NOMO-1 treated with dmso at 0.1 percent for 144 hours (cell line): ENCODE measurements at regions not wholly inside any gene's neighbourhood (a gene's known extent, or its start where the extent isn't known, plus 50 kb on each side); places are given as distances from the start of the nearest gene placed in this dataset.

Experiments used
- DNase-seq: peaks from one replicate; lab custom pipeline; 2025; ENCODE audit not compliant: unreplicated experiment; lab: John Stamatoyannopoulos, UW

DNA sequence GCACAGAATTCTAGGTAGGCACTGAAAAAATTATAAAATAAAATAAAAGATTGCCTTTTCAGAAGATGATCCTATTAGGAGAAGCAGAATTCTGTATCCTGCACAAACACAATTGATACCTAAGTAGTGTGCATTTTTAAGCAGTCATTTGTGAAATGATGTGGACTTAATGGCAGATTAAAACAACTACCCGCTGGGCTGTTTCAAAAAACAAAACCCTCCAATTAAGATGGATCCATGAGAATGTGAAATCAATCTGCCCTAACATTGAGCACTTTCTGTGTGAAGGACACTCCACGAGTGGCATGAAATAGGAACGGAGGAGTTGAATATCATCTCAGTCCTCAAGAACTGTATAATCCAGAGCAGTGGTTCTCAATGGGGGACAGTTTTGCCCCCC, 1012.8 kb upstream of the EEF2KMT start:
- DNase-seq: no peak

- no peak for DNase-seq
Observed at GRCh38 chr16:6106061-6106460, 1008.5 kb upstream of the EEF2KMT start.

GRCh38 chr16:6105115-6105514, 1007.5 kb upstream of the EEF2KMT start:
- no peak for DNase-seq

- no peak for DNase-seq
Observed at GRCh38 chr16:6104428-6104827, 1006.8 kb upstream of the EEF2KMT start.

GRCh38 chr16:6103561-6103960, 1006.0 kb upstream of the EEF2KMT start:
- DNase-seq: no peak

DNA sequence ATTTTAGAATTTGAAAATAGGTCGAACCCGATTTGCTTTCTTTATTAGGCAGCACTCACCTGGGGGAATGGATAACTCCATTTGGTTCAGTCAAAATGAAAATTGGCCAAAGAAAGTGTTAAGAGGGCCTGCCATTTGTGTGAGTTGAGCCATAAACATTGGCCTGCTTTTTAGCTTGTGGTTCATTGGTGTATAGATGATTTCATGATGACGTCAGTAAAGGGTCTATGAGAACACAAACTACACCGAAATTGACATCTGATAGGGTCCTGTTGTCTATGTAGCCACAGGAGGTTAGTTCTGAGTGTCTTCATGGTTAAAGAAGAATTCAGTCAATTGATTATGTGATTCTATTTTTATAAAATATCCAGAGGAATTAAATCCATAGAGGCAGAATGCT, 1001.5 kb upstream of the EEF2KMT start:
- no peak for DNase-seq

GRCh38 chr16:6096931-6097670, 999.5 kb upstream of the EEF2KMT start:
- DNase-seq: no peak

GRCh38 chr16:6095414-6095813, 997.8 kb upstream of the EEF2KMT start:
- no peak for DNase-seq

DNA sequence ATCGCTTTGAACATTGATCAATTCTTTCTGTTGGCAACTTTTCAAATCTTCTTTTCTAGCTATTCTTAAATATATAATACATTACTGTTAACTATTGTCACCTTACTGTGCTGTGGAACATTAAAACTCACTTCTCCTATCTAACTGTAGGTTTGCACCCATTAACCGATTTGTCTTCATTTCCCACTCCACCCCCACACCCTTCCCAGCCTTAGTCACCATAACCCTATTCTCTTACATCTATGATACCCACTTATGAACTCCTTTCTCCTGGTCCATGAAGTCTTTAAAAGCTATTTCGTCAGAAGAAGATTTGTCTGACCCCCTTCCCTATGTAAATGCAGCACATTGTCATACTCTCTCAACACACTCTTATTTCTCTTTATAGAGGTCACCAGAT, 993.4 kb upstream of the EEF2KMT start:
- no peak for DNase-seq

DNA sequence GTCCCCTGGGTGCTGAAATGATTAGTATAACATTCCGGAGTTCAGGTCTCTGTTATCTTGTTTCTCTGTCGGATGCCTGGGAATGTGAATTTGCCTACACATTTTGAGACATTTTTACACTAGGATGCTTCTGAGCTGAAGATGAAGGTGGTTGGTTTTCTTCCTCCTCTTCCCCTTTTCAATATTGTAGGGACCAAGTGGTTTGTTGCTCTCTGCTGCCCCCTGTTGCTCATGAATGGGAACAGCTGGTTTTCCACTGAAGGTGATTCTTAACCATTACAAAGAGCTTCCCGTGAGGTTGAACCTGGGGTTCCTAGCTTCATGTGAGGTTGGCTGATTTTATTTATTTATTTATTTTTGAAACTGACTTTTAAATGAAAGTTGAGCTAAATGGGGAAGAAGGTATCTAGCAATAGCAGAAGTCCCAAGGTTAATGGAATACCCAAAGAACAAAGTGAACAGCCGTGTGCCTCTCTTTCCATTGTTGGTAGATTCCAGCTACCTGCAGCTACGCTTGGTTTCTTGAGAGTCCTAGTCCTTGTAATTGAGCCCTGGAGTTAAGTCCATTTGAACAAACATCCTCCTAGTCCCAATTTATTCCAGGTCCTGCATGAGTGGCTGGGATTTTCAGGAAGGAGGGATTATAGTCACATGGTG, 983.9 kb upstream of the EEF2KMT start:
- no peak for DNase-seq

DNA sequence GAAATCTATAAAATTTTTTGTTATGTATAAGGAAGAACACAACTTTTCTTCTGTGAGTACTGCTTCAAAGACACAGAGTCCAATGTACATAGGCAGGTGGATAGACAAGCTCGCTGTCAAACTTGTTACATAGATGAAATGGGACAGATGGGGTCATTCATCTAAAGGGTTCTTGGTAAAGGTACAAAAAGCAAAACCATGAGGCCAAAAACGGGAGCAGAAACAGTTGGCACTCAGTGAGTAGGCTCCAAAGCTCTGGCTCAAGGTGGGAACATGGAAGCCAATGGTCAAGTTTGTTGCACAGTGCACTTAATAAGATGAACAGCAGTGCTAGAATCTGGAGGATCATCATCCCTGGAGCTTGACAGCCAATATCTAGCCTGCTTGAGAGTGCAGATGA, 979.0 kb upstream of the EEF2KMT start:
- DNase-seq: no peak

GRCh38 chr16:6068063-6068462, 970.5 kb upstream of the EEF2KMT start:
- DNase-seq: no peak

- no peak for DNase-seq
Observed at GRCh38 chr16:6066652-6067051, 969.1 kb upstream of the EEF2KMT start.

GRCh38 chr16:6063526-6063925, 965.9 kb upstream of the EEF2KMT start:
- DNase-seq: no peak

DNA sequence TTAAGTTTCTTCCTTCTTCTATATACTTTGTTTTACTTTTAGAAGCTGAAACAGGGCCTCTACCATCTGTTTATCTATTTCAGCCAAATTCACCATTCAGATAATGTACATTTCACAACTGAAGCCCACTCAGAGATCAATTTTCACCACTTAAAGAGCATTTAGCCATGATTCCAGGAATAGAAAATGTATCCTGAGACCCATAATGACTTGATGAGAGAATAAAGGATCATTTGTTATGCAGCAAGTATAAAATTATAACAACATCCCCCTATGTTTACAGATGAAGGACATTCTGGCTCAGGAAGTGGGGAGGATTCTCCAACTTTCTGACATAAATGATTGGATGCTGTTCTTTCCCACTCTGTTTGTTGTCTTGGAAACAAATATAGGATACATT, 962.1 kb upstream of the EEF2KMT start:
- no peak for DNase-seq

GRCh38 chr16:6057821-6058220, 960.2 kb upstream of the EEF2KMT start:
- no peak for DNase-seq

DNA sequence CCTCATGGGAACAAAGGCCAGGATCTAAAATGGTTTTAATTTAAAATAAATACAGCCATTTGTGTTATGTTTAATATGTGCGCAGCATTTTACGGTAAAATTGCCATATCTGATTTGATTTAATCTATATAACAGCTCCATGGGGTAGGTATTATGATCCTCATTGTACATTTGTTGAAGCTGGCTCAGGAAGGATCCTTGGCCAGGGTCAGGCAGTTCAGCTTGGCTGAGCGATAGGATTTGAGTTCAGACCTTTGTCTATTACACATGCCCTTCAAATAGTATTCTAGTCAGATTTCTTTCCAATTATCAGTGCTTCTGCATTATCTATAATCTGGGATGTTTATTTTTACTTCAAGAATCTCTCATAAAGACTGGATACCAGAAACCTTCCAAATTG, 950.4 kb upstream of the EEF2KMT start:
- no peak for DNase-seq

- no peak for DNase-seq
Observed at GRCh38 chr16:6047325-6047724, 949.7 kb upstream of the EEF2KMT start.

DNA sequence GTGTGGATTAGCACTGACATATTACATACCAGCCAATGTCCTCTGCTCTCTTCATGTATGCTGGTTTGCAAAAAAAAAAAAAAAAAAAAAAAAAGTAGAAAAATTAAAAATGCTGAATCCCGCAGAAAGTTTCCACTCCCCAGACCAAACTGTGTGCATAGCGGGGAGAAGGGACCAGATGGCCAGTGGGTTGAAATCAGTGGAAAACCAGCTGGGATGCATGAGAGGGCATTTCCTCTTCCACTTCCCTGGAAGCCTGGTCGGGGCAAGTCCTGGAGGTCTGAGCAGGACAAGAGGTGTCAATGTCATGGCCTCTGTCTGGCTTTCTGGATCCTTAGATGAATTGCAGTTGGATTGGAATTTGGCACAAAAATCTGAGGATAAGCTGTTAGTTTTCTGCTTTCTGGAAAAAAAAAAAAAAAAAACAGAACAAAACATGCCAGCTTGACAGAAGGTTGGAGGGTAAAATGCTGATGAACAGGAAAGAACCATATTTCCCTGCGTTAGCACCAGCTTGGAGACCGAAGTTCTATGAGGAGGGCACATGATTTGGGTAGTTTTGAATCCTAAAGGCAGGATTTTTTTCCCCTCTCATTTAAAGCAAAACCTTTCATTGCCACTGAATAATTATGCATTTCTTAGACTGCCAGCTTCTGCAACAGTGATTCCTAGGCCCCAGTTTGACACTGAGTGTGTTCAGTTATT, 941.5 kb upstream of the EEF2KMT start:
- no peak for DNase-seq

GRCh38 chr16:6035161-6035560, 937.6 kb upstream of the EEF2KMT start:
- no peak for DNase-seq

GRCh38 chr16:6034511-6034910, 936.9 kb upstream of the EEF2KMT start:
- DNase-seq: no peak

- DNase-seq: no peak
Observed at GRCh38 chr16:6032438-6032837, 934.8 kb upstream of the EEF2KMT start.
